Activated naive CD8-positive, alpha-beta T cell treated with anti-CD3 and anti-CD28 coated beads, Interleukin-2, amount 10 ng/mL, durations not matched to agents 7 days and 5 days (primary cell): ENCODE measurements at regions not wholly inside any gene's neighbourhood (a gene's known extent, or its start where the extent isn't known, plus 50 kb on each side); places are given as distances from the start of the nearest gene placed in this dataset.

ENCODE experiments used
- ATAC-seq: fragments of 150-1000 bp; cut with Tn5 transposase; one replicate; pipeline ENCODE4 v1.10.0; 2021; ENCODE audit warnings: low read depth, moderate library complexity
- POLR2A ChIA-PET: fragments of 350-600 bp; sonication (Branson Sonifier 250); formaldehyde crosslinking; loops from one replicate; lab custom pipeline; 2021; ENCODE audit warnings: antibody characterized with exemption; lab: Charles Lee
- DNase-seq: peaks from one replicate; pipeline ENCODE4 v3.0.0; 2021
- H3K27ac Mint-ChIP-seq: one replicate; pipeline ENCODE4 v1.8.0; 2022; ENCODE audit warnings: mild to moderate bottlenecking, mixed read lengths
- H3K27me3 Mint-ChIP-seq: one replicate; pipeline ENCODE4 v1.8.0; 2022; ENCODE audit warnings: mild to moderate bottlenecking, moderate library complexity, mixed read lengths
- H3K36me3 Mint-ChIP-seq: one replicate; pipeline ENCODE4 v1.8.0; 2021; ENCODE audit warnings: mild to moderate bottlenecking, mixed read lengths
- H3K4me1 Mint-ChIP-seq: one replicate; pipeline ENCODE4 v1.8.0; 2021; ENCODE audit warnings: mixed read lengths
- H3K4me3 Mint-ChIP-seq: one replicate; pipeline ENCODE4 v1.8.0; 2022; ENCODE audit warnings: mild to moderate bottlenecking, moderate library complexity, mixed read lengths
- H3K9me3 Mint-ChIP-seq: one replicate; pipeline ENCODE4 v1.8.0; 2021; ENCODE audit warnings: mixed read lengths

DNA sequence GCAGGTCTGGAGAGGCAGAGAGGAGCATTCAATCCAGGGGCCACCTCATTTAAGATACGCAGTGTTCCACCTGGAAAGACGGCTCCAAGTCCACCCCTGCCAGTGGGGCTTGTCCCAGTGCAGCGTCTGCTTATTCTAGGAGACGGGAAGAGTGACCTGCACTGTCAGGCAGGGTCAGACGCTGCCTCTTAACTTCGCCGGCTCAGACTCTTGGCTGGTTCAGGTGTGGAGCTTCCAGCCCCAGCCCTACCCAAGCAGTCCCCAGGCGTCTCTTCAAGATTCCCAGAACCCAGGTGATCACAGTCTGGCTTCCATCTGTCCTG is 208.5 kb downstream of the TFCP2L1 start:
- ATAC-seq: no peak
- Mint-ChIP-seq H3K4me3 (no peak overlapping the region), H3K27me3 (peaks cover 23% of the 10 kb centered on the region), H3K9me3 (no peaks in the 10 kb centered on the region), H3K27ac (no peak overlapping the region), H3K36me3 (no peaks in the 10 kb centered on the region), H3K4me1 (peaks cover 5% of the 10 kb centered on the region)
- no peak for DNase-seq
- POLR2A ChIA-PET: no interaction called here

DNA sequence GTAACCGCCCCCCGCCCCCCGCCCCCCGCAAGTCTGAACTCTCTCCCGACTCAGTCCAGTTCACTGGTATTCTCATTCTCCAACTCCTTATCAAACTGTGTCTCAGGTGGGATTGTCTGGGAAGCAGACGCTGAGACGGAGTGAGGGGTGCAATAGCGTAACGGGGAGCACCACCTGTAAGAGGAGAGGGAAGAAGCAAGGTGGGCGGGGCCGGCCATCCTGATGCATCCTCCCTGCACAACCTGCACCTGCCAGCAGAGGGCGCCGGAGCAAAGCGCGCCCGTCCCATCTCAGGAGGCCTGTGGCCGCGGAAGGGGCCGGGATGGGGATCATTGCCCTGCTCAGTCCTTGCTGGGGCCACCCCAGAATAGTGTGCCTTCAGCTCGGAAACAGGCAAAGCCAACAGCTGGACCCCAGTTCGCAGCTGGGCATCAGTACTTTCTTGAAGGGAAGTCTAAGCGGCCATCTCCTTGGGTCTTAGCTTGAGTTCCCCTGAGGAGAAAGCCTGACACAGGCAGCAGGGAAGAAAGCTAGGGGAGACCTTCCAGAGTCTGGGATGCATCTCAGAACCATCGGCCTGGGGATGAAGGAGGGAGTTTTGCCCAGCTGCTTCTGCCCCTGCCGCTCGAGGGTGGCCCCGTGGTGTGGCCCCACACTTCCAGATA is 208.0 kb downstream of the TFCP2L1 start:
- peak; percentile 83 for DNase-seq
- Mint-ChIP-seq H3K27me3 (peaks cover 23% of the 10 kb centered on the region), H3K4me1 (peaks cover 5% of the 10 kb centered on the region), H3K4me3 (no peak overlapping the region), H3K36me3 (no peaks in the 10 kb centered on the region), H3K9me3 (no peaks in the 10 kb centered on the region), H3K27ac (no peak overlapping the region)
- peak; percentile 62 for ATAC-seq
- POLR2A ChIA-PET: no interaction called here

DNA sequence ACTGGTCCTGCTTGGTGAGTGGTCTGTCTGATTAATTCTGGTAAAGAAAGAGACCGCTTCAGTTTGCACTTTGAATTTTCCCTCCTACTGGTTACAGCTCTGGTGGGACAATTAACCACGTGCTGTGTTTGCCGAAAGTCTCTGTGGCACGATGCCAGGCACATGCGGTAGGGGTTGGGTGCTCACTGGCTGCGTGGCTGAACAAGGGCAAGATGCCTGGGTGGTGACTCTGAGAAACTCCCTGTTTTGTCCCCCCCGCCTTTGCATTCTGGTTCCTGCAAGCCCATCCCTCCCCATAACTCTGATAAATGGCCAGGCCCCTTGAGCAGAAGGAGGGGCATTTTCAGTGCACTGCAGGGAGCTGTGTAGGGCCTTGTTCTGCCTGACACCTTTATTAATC is 206.1 kb downstream of the TFCP2L1 start:
- DNase-seq (no peak), ATAC-seq (no peak)
- no peak overlapping the region for H3K27ac Mint-ChIP-seq
- POLR2A ChIA-PET: no interaction called here
- no peaks in the 10 kb centered on the region for H3K36me3 Mint-ChIP-seq
- peaks cover 5% of the 10 kb centered on the region for H3K4me1 Mint-ChIP-seq
- H3K9me3 Mint-ChIP-seq: no peaks in the 10 kb centered on the region
- peaks cover 23% of the 10 kb centered on the region for H3K27me3 Mint-ChIP-seq
- no peak overlapping the region for H3K4me3 Mint-ChIP-seq

DNA sequence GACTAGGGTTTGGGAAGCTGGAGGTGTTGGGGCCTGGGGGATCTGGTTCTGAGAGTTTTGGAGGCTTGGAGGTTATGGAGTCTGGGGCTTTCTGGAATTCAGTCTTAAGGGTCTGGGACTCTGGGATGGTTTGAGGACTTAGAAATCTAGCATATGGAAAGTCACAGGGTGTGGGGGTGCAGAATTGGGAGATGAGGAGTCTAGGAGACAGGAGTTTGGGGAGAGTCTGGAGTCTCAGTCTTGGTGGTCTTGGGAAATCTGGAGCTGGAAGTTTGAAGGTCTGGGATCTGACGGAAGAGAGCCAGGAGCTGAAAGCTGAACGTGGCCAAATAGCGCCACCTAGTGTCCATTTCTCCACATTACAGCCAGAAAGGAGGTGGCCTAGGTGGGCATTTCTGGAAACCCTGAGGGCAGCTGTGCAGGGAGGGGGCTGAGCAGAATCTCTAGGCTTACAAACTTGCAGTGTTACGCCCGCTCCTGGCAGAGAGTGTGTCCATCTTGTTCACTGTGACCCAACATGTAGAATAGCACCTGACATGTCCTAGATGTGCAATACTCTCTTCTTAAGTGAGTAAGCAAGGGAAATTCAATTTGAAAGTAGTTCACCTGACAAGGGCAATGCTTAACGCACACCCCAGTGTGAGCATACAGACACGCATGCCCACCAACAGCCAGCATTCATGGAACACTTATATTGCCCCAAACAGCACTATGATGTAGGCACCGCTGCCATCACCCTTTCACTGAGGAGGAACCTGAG is 204.8 kb downstream of the TFCP2L1 start:
- H3K4me1 Mint-ChIP-seq: peaks cover 5% of the 10 kb centered on the region
- no peaks in the 10 kb centered on the region for H3K9me3 Mint-ChIP-seq
- no peak overlapping the region for H3K27ac Mint-ChIP-seq
- H3K27me3 Mint-ChIP-seq: peaks cover 15% of the 10 kb centered on the region
- ATAC-seq (no peak), DNase-seq (peak; percentile 51)
- POLR2A ChIA-PET: no interaction called here
- H3K36me3 Mint-ChIP-seq: no peaks in the 10 kb centered on the region
- H3K4me3 Mint-ChIP-seq: no peak overlapping the region

DNA sequence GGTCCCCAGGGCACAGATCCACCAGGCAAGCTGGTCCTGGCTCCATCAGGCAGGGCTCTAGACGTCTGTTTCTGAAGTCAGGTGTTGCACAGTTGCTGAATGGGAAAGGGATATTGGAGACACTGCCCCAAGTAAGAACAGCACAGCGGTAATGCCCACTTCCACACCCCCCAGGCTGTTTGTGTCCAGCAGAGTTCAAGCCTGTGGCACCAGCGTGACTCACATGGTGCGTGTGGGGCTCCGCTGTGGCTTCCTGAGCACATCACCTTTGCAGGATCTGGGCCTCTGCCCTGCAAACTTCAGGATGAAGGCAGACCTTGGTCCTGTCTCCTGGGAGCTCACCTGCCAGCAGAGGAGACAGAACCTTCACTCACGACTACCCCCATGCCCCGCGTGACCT is 203.3 kb downstream of the TFCP2L1 start:
- no peak overlapping the region for H3K4me3 Mint-ChIP-seq
- peaks cover 2% of the 10 kb centered on the region for H3K27me3 Mint-ChIP-seq
- no peak for ATAC-seq
- H3K4me1 Mint-ChIP-seq: peaks cover 2% of the 10 kb centered on the region
- no peak for DNase-seq
- POLR2A ChIA-PET: no interaction called here
- no peaks in the 10 kb centered on the region for H3K36me3 Mint-ChIP-seq
- H3K27ac Mint-ChIP-seq: no peak overlapping the region
- no peaks in the 10 kb centered on the region for H3K9me3 Mint-ChIP-seq

DNA sequence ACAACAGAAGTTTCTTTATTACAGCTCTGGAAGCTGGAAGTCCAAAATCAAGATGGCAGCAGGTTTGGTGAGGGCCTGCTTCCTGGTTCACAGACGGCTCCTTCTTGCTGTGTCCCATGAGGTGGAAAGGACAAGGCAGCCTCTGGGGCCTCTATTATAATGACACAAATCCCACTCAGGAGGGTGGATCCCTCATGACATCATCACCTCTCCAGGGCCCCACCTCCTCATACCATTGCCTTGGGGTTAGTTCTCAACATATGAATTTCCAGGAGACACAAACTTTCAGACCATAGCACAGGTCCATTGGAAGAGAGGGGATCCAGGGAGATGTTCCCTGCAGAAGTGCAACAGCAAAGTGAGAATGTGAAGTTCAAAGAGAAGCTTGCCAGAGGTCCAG is 202.8 kb downstream of the TFCP2L1 start:
- Mint-ChIP-seq H3K4me1 (no peaks in the 10 kb centered on the region), H3K27me3 (no peaks in the 10 kb centered on the region), H3K9me3 (no peaks in the 10 kb centered on the region), H3K36me3 (no peaks in the 10 kb centered on the region), H3K27ac (no peak overlapping the region), H3K4me3 (no peak overlapping the region)
- POLR2A ChIA-PET: no interaction called here
- ATAC-seq: no peak
- no peak for DNase-seq

DNA sequence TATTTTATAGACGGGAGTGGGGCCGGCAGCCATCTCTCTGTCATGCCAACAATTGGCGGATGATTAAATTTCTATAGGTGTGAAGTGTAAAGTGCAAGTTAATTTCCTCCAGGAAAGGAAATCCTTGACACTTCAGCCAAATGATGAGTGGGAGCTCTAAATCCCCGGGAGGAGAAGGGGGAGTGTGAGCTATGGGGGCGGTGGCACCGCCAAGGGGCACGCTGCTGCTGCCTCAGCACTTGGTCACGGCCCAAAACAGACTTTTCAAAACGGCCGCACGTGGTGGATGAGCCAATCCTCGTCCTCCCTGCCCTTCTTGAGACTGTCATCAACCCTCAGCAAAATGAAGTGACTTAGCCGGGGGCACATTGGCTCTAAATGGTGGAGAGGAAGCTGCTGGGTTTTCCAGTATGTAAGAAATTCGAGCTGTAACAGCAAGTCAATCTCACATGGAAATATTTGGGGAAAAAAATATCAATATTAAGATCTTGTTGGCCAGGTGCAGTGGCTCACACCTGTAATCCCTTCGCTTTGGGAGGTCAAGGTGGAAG is 200.8 kb downstream of the TFCP2L1 start:
- Mint-ChIP-seq H3K9me3 (no peaks in the 10 kb centered on the region), H3K27me3 (no peaks in the 10 kb centered on the region), H3K4me3 (no peak overlapping the region), H3K4me1 (no peaks in the 10 kb centered on the region), H3K27ac (no peak overlapping the region), H3K36me3 (no peaks in the 10 kb centered on the region)
- ATAC-seq: no peak
- DNase-seq: no peak
- POLR2A ChIA-PET: no interaction called here

DNA sequence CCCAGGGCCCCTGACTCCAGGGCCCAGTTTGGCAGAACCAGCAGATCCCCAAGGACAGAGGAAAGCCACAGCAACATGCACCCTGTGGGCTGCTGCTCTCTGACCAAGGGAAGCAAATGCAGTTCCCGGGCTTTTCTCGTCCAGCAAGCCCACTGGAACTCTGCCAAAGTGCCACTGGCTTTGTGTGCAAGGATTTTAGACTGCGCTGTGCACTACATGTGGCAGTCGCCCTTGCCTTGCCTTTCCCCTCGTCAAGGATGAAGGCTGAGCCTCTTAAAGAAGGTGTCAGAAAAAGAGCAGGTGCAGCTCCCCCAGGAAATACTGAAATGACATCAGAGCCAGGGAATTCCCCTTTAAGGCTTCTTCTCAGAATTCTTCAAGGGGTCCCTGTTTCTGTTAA is 199.2 kb downstream of the TFCP2L1 start:
- H3K27ac Mint-ChIP-seq: no peak overlapping the region
- no peaks in the 10 kb centered on the region for H3K27me3 Mint-ChIP-seq
- H3K9me3 Mint-ChIP-seq: no peaks in the 10 kb centered on the region
- ATAC-seq: no peak
- no peak overlapping the region for H3K4me3 Mint-ChIP-seq
- POLR2A ChIA-PET: no interaction called here
- DNase-seq: no peak
- no peaks in the 10 kb centered on the region for H3K4me1 Mint-ChIP-seq
- no peaks in the 10 kb centered on the region for H3K36me3 Mint-ChIP-seq

DNA sequence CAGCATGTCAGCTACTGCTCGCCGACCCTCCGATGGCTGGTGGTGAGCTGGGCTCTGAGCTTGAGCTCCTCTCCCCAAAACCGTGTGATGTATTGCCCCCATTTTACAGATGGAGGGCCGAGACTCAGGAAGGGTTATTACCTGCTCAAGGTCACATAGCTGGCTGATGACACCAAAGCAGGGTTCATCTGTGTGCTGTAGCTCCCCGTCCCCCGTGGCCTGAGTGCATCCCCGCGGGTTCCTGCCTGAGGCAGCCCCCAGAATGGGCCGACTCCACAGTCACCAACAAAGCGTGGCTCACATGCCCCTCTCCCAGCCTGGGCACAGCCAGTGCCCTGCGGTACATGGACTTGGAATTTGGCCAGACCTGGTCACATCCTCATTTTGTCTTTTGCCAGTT is 198.6 kb downstream of the TFCP2L1 start:
- DNase-seq: no peak
- Mint-ChIP-seq H3K27me3 (no peaks in the 10 kb centered on the region), H3K9me3 (no peaks in the 10 kb centered on the region), H3K4me1 (no peaks in the 10 kb centered on the region), H3K4me3 (no peak overlapping the region), H3K36me3 (no peaks in the 10 kb centered on the region), H3K27ac (no peak overlapping the region)
- ATAC-seq: no peak
- POLR2A ChIA-PET: no interaction called here

DNA sequence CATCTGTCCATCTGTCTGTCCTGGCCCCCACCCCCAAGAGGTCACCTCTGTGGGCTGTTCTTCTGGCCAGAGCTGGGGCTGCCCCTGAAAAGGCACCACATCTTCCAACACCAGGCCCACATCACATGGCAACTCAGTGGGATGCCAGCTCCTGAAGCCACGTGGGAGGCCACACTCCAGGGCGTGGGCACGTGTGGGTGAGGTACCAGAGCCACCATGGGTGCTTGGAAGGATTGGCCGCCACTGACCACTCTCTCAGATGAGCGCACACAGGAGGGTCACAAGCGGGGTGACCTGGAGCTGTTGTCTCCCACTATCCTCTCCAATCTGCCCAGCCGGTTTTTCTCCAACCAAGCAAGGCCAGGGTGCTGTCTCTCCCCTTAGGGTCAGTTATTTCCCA is 197.9 kb downstream of the TFCP2L1 start:
- no peaks in the 10 kb centered on the region for H3K36me3 Mint-ChIP-seq
- no peak overlapping the region for H3K27ac Mint-ChIP-seq
- no peak for DNase-seq
- POLR2A ChIA-PET: no interaction called here
- H3K27me3 Mint-ChIP-seq: no peaks in the 10 kb centered on the region
- H3K9me3 Mint-ChIP-seq: no peaks in the 10 kb centered on the region
- no peaks in the 10 kb centered on the region for H3K4me1 Mint-ChIP-seq
- no peak for ATAC-seq
- H3K4me3 Mint-ChIP-seq: no peak overlapping the region

DNA sequence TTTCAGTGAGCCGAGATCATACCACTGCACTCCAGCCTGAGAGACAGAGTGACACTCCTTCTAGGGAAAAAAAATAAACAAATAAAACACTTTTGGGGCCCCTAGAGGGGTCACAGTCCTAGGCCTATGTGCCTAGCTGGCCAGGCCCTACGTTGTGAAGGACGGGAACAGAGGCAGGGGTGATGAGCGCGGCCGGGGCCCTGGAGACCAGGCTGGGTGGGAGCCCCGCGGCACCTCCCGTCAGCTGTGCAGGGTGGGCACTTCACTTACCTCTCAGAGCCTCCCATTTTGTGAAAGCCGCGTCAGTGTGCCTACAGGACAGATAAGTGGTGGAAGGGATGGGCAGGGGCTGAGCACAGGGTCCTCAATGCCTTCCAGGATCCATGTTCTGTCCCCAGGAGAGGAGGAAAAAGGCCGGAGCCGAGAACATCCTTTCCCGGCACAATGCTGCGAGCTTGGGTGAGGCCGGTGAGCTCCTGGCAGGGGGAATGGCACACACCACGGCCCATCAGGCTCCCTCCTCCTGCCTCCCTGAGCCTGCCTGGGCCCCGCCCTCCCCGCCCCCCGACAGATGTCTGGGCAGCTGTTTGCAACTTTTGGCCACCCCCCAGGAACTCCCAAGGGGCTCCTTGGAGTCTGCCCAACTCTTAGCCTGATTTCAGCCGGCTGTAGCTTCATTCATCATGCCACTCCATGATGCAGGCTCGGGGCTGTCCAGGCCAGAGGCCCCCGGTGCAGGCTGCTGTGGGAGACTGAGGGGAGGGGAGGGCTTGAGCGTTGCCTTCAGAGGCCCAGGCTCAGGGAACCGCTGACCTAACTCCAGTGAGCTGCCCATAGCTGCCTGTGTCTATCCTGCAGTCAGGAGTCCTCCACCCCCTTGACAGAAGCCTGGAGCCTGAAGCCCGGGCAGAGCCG is 196.5 kb downstream of the TFCP2L1 start:
- Mint-ChIP-seq H3K27ac (no peak overlapping the region), H3K36me3 (no peaks in the 10 kb centered on the region), H3K9me3 (no peaks in the 10 kb centered on the region), H3K27me3 (no peaks in the 10 kb centered on the region), H3K4me3 (no peak overlapping the region), H3K4me1 (no peaks in the 10 kb centered on the region)
- POLR2A ChIA-PET: no interaction called here
- ATAC-seq (no peak), DNase-seq (no peak)

DNA sequence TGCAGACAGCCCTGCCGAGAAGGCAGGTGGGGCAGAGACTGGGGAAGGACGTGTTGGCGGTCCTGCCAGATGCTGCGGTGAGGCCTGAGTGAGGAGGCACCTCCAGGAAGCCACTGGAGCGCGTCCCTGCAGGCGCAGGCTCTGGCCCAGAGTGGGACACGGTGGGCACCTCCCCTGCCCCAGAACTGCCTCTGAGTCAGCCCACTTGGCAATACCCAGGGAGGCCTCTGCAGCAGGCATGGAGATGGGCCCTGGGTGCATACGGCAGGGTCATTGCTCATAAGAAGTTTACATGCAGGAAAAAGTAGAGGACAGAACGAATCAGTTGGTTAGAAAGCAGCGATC is 195.9 kb downstream of the TFCP2L1 start:
- no peak for DNase-seq
- no peaks in the 10 kb centered on the region for H3K36me3 Mint-ChIP-seq
- H3K27me3 Mint-ChIP-seq: no peaks in the 10 kb centered on the region
- H3K4me1 Mint-ChIP-seq: no peaks in the 10 kb centered on the region
- ATAC-seq: no peak
- POLR2A ChIA-PET: no interaction called here
- no peaks in the 10 kb centered on the region for H3K9me3 Mint-ChIP-seq
- H3K27ac Mint-ChIP-seq: no peak overlapping the region
- H3K4me3 Mint-ChIP-seq: no peak overlapping the region

DNA sequence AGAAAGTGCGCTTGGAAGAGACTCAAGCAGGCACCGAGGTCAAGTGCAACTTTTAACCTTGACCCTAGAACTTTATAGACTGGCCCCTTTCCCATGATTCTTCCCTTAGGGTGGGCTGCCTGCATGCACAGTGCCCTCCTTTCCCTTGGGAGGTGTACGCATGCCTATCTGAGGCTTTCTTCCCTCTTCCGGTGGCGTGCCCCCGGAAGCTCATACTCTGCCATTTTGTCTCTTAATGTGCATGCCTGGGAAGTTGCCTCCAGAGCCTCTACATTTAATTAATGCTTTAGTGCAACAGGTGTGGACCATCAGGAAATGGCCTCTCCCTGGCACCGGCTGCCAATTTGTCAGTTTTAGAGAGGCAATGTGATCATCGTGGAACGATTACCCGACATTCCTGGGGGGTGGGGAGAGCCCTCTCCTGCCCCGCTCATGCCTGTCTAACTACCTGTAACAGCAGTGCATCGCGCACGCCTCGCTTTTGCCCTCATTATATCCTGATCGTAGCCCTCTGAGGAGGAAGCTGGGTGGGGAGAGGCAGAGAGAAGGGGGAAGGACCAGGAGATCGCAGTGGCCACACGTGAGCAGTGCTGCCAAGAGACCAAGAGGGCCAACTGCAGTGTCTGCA is 194.8 kb downstream of the TFCP2L1 start:
- no peak for DNase-seq
- Mint-ChIP-seq H3K36me3 (no peaks in the 10 kb centered on the region), H3K4me3 (no peak overlapping the region), H3K9me3 (no peaks in the 10 kb centered on the region), H3K27me3 (peaks cover 1% of the 10 kb centered on the region), H3K4me1 (no peaks in the 10 kb centered on the region), H3K27ac (no peak overlapping the region)
- no peak for ATAC-seq
- POLR2A ChIA-PET: no interaction called here
